GM23338 (cell line): ENCODE measurements at regions not wholly inside any gene's neighbourhood (a gene's known extent, or its start where the extent isn't known, plus 50 kb on each side); places are given as distances from the start of the nearest gene placed in this dataset.

Experiments used
- ATAC-seq: fragments of 200-7000 bp; cut with Tn5 transposase; 3 replicates; pipeline ENCODE4 v1.9.1; 2020
- DNase-seq: peaks from one replicate; pipeline ENCODE4 v3.0.0-alpha.2; 2015; ENCODE audit warnings: low spot score
- H2AFZ ChIP-seq: fragments of 200-600 bp; sonication (generic); 2 replicates; pipeline ENCODE4 v1.8.0; 2016; ENCODE audit warnings: antibody characterized with exemption, mild to moderate bottlenecking, moderate library complexity
- H3F3A ChIP-seq: fragments of 200-600 bp; sonication (generic); replicated peaks from 2 replicates; pipeline ENCODE4 v1.8.0; 2017; ENCODE audit warnings: antibody characterized with exemption, mixed run types, low read depth
- H3K27ac ChIP-seq: fragments of 200-600 bp; sonication (generic); 2 replicates; pipeline ENCODE4 v1.6.1; 2016; ENCODE audit warnings: low read depth
- H3K27me3 ChIP-seq: fragments of 200-600 bp; sonication (generic); 2 replicates; pipeline ENCODE4 v1.8.0; 2016; ENCODE audit warnings: mild to moderate bottlenecking, mixed run types, moderate library complexity; ENCODE audit not compliant: insufficient read depth
- H3K36me3 ChIP-seq: fragments of 200-600 bp; sonication (generic); 2 replicates; pipeline ENCODE4 v1.8.0; 2016; ENCODE audit warnings: mild to moderate bottlenecking; ENCODE audit not compliant: insufficient read depth
- H3K4me1 ChIP-seq: fragments of 200-600 bp; sonication (generic); 2 replicates; pipeline ENCODE4 v1.8.0; 2016; ENCODE audit warnings: mild to moderate bottlenecking, moderate library complexity; ENCODE audit not compliant: insufficient read depth
- H3K4me2 ChIP-seq: fragments of 200-600 bp; sonication (generic); 2 replicates; pipeline ENCODE4 v1.7.1; 2017; ENCODE audit warnings: mixed run types
- H3K4me3 ChIP-seq: fragments of 200-600 bp; sonication (generic); 2 replicates; pipeline ENCODE4 v1.6.1; 2016; ENCODE audit warnings: mixed run types
- H3K79me2 ChIP-seq: fragments of 200-600 bp; sonication (generic); replicated peaks from 2 replicates; pipeline ENCODE4 v1.8.0; 2017; ENCODE audit warnings: mild to moderate bottlenecking; ENCODE audit not compliant: insufficient read depth
- H3K9me2 ChIP-seq: fragments of 200-600 bp; sonication (generic); 2 replicates; pipeline ENCODE4 v1.8.0; 2017; ENCODE audit not compliant: insufficient read depth
- H4K20me1 ChIP-seq: fragments of 200-600 bp; sonication (generic); replicated peaks from 2 replicates; pipeline ENCODE4 v1.8.0; 2017; ENCODE audit warnings: mild to moderate bottlenecking; ENCODE audit not compliant: insufficient read depth
- H3K27ac Mint-ChIP-seq: 2 replicates; pipeline ENCODE4 v1.8.0; 2020; ENCODE audit warnings: inconsistent platforms, mild to moderate bottlenecking, moderate library complexity, mixed read lengths
- H3K27me3 Mint-ChIP-seq: 3 replicates; pipeline ENCODE4 v1.8.0; 2022; ENCODE audit warnings: low read depth, mild to moderate bottlenecking, moderate library complexity, mixed read lengths, inconsistent platforms; ENCODE audit not compliant: insufficient read depth, poor library complexity
- H3K36me3 Mint-ChIP-seq: 3 replicates; pipeline ENCODE4 v1.8.0; 2021; ENCODE audit warnings: low read depth, mild to moderate bottlenecking, inconsistent platforms, moderate library complexity, mixed read lengths
- H3K4me1 Mint-ChIP-seq: 3 replicates; pipeline ENCODE4 v1.8.0; 2020; ENCODE audit warnings: mild to moderate bottlenecking, inconsistent platforms, mixed read lengths
- H3K4me3 Mint-ChIP-seq: 3 replicates; pipeline ENCODE4 v1.8.0; 2021; ENCODE audit warnings: moderate library complexity, mild to moderate bottlenecking, inconsistent platforms, mixed read lengths
- H3K9me3 Mint-ChIP-seq: 3 replicates; pipeline ENCODE4 v1.8.0; 2020; ENCODE audit warnings: moderate library complexity, mild to moderate bottlenecking, inconsistent platforms, mixed read lengths
- CREB1 ChIP-seq: fragments of 250-450 bp; sonication (Bioruptor Pico); IDR thresholded peaks from 2 replicates; pipeline ENCODE4 v1.5.0; 2020; ENCODE audit warnings: low read depth, mild to moderate bottlenecking, moderate library complexity
- ETS1 ChIP-seq: IDR thresholded peaks from 2 replicates; pipeline ENCODE4 v1.6.1; 2016; ENCODE audit warnings: antibody characterized with exemption
- EZH2 ChIP-seq: fragments of 200-600 bp; sonication (generic); IDR thresholded peaks from one replicate; pipeline ENCODE4 v1.8.0; 2017; ENCODE audit warnings: antibody characterized with exemption, mild to moderate bottlenecking, low read depth; ENCODE audit not compliant: unreplicated experiment
- EZH2phosphoT487 ChIP-seq: fragments of 200-600 bp; sonication (generic); IDR thresholded peaks from one replicate; pipeline ENCODE4 v1.8.1; 2018; ENCODE audit warnings: antibody characterized with exemption; ENCODE audit not compliant: unreplicated experiment
- JUNB ChIP-seq: IDR thresholded peaks from one replicate; pipeline ENCODE4 v1.6.1; 2016; ENCODE audit warnings: antibody characterized with exemption; ENCODE audit not compliant: unreplicated experiment
- NANOG ChIP-seq: IDR thresholded peaks from 2 replicates; pipeline ENCODE4 v1.6.1; 2016; ENCODE audit warnings: antibody characterized with exemption, borderline replicate concordance
- STAT1 ChIP-seq: IDR thresholded peaks from one replicate; pipeline ENCODE4 v1.6.1; 2016; ENCODE audit warnings: antibody characterized with exemption; ENCODE audit not compliant: unreplicated experiment
- ZNF114 ChIP-seq: fragments of 250-450 bp; sonication (Bioruptor Pico); IDR thresholded peaks from 2 replicates; pipeline ENCODE4 v1.5.0; 2020; ENCODE audit warnings: mild to moderate bottlenecking, moderate library complexity
- ZNF331 ChIP-seq: fragments of 250-450 bp; sonication (Bioruptor Pico); IDR thresholded peaks from 2 replicates; pipeline ENCODE4 v1.5.0; 2020; ENCODE audit warnings: low read depth, mild to moderate bottlenecking, moderate library complexity
- ZNF462 ChIP-seq: fragments of 250-450 bp; sonication (Bioruptor Pico); IDR thresholded peaks from 2 replicates; pipeline ENCODE4 v1.5.0; 2020; ENCODE audit warnings: mild to moderate bottlenecking, moderate library complexity

GRCh38 chr10:33859319-33860022, 525.0 kb upstream of the NRP1 start:
- Histone ChIP-seq H3K4me1 (peaks cover 29% of the 10 kb centered on the region), H3K79me2 (no peaks in the 10 kb centered on the region), H2AFZ (no peak overlapping the region), H3F3A (no peaks in the 10 kb centered on the region), H4K20me1 (no peaks in the 10 kb centered on the region), H3K27me3 (no peaks in the 10 kb centered on the region), H3K9me2 (no peaks in the 10 kb centered on the region), H3K27ac (no peak overlapping the region), H3K36me3 (no peaks in the 10 kb centered on the region), H3K4me2 (no peak overlapping the region), H3K4me3 (no peak overlapping the region)
- H3K4me3 Mint-ChIP-seq: no peak overlapping the region
- DNase-seq: no peak
- H3K36me3 Mint-ChIP-seq: no peaks in the 10 kb centered on the region
- no peak overlapping the region for H3K27ac Mint-ChIP-seq
- H3K27me3 Mint-ChIP-seq: peaks cover 4% of the 10 kb centered on the region
- no peak for TF ChIP-seq ETS1
- TF ChIP-seq ZNF462 (CRISPR knock-in tag): no peak
- no peak for TF ChIP-seq CREB1
- TF ChIP-seq STAT1: no peak
- TF ChIP-seq EZH2: no peak
- TF ChIP-seq NANOG: no peak
- no peak for TF ChIP-seq EZH2phosphoT487
- no peak for TF ChIP-seq ZNF114 (CRISPR knock-in tag)
- TF ChIP-seq ZNF331 (CRISPR knock-in tag): no peak
- no peak for TF ChIP-seq JUNB
- H3K4me1 Mint-ChIP-seq: peaks cover 28% of the 10 kb centered on the region
- H3K9me3 Mint-ChIP-seq: peaks cover 5% of the 10 kb centered on the region; the same call in 2 of the 3 replicates
- no peak for ATAC-seq
